RCC 7860 (cell line): ENCODE measurements at regions not wholly inside any gene's neighbourhood (a gene's known extent, or its start where the extent isn't known, plus 50 kb on each side); places are given as distances from the start of the nearest gene placed in this dataset.

ENCODE experiments used
- DNase-seq: peaks from one replicate; pipeline ENCODE4 v3.0.0-alpha.2; 2015; ENCODE audit warnings: low spot score
- FAIRE-seq: peaks from 2 replicates; lab custom pipeline; 2012; peaks lifted over from hg19 to GRCh38; lab: Jason Lieb, UNC

- FAIRE-seq (no peak), DNase-seq (no peak)
These were observed 1732.5 kb upstream of the RAG2 start for GRCh38 chr11:38330578-38330977.

- no peak for FAIRE-seq
- no peak for DNase-seq
These were observed 1726.1 kb upstream of the RAG2 start for GRCh38 chr11:38323961-38324761.

GRCh38 chr11:38315151-38315550 lies 1717.1 kb upstream of the RAG2 start:
- FAIRE-seq (no peak), DNase-seq (no peak)

- FAIRE-seq (no peak), DNase-seq (no peak)
These were observed 1709.4 kb upstream of the RAG2 start for GRCh38 chr11:38307455-38307854.

GRCh38 chr11:38305682-38306081 lies 1707.6 kb upstream of the RAG2 start:
- no peak for FAIRE-seq

GRCh38 chr11:38304926-38305325 lies 1706.9 kb upstream of the RAG2 start:
- no peak for FAIRE-seq
- no peak for DNase-seq

More at GRCh38 chr11:38305682-38306081, 1707.6 kb upstream of the RAG2 start:
- DNase-seq = no peak

GRCh38 chr11:38302564-38302963 lies 1704.5 kb upstream of the RAG2 start:
- DNase-seq = no peak
- no peak for FAIRE-seq

GRCh38 chr11:38300570-38300969 lies 1702.5 kb upstream of the RAG2 start:
- DNase-seq (no peak), FAIRE-seq (no peak)

- DNase-seq (no peak), FAIRE-seq (no peak)
These were observed 1698.3 kb upstream of the RAG2 start for GRCh38 chr11:38296211-38296776.

GRCh38 chr11:38282718-38283117 lies 1684.7 kb upstream of the RAG2 start:
- no peak for FAIRE-seq
- DNase-seq = no peak

GRCh38 chr11:38278457-38279141 lies 1680.6 kb upstream of the RAG2 start:
- FAIRE-seq = no peak
- DNase-seq = no peak

GRCh38 chr11:38274031-38274430 lies 1676.0 kb upstream of the RAG2 start:
- no peak for FAIRE-seq
- DNase-seq = no peak

- FAIRE-seq (no peak), DNase-seq (no peak)
These were observed 1674.3 kb upstream of the RAG2 start for GRCh38 chr11:38272376-38272775.

GRCh38 chr11:38266691-38267090 lies 1668.7 kb upstream of the RAG2 start:
- no peak for FAIRE-seq
- no peak for DNase-seq

GRCh38 chr11:38256436-38256835 lies 1658.4 kb upstream of the RAG2 start:
- FAIRE-seq = no peak
- DNase-seq = no peak

- no peak for FAIRE-seq
These were observed 1656.9 kb upstream of the RAG2 start for GRCh38 chr11:38254913-38255312.

GRCh38 chr11:38252620-38253019 lies 1654.6 kb upstream of the RAG2 start:
- DNase-seq (no peak), FAIRE-seq (no peak)

More at GRCh38 chr11:38254913-38255312, 1656.9 kb upstream of the RAG2 start:
- DNase-seq = no peak

- FAIRE-seq = no peak
- DNase-seq = no peak
These were observed 1648.4 kb upstream of the RAG2 start for GRCh38 chr11:38246451-38246850.

- no peak for DNase-seq
- FAIRE-seq = no peak
These were observed 1628.6 kb upstream of the RAG2 start for GRCh38 chr11:38226684-38227083.

- DNase-seq = no peak
- no peak for FAIRE-seq
These were observed 1623.3 kb upstream of the RAG2 start for GRCh38 chr11:38221295-38221694.

GRCh38 chr11:38219636-38220035 lies 1621.6 kb upstream of the RAG2 start:
- FAIRE-seq (no peak), DNase-seq (no peak)

GRCh38 chr11:38208951-38209350 lies 1610.9 kb upstream of the RAG2 start:
- FAIRE-seq (no peak), DNase-seq (no peak)
